ENCODE measurements at regions not wholly inside any gene's neighbourhood (a gene's known extent, or its start where the extent isn't known, plus 50 kb on each side); places are given as distances from the start of the nearest gene placed in this dataset.

DNA sequence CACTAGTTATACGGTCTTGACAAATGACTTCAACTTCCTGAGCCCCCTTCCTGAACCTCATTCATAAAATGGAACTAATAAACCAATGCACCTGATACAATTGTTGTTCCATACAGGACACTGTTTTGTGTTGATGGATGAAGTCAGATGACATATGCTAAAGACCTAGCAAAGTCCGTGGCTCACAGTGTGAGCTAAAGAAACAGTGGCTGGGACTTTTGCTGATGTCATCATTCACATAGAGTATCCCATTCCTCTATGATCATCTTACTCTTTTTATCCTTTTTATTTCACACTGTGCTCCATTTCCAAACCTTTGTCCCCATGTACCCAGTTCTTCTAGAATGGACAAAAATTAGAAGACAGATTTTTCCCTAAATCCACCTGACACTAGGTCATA, 83.7 kb upstream of the KAZN start:
- BruUV-seq (replicated peaks): no TSS peak
- Histone ChIP-seq H3K9ac (ENCODE audit: insufficient read depth, low read depth, low read length) (no peak overlapping the region), H2AFZ (ENCODE audit: low read length) (no peak overlapping the region), H3K4me2 (ENCODE audit: low read depth, low read length) (no peak overlapping the region), H3K36me3 (replicated peaks in 1 of 2; ENCODE audit: control insufficient read depth in 1 of 2, insufficient read depth in 2 of 2, low read length in 2 of 2) (no peaks in the 10 kb centered on the region), H3K4me3 (replicated peaks in 1 of 3; ENCODE audit: insufficient read depth in 1 of 3, low read depth in 2 of 3, low read length in 3 of 3) (no peak overlapping the region), H3K27ac (ENCODE audit: extremely low read length, insufficient read depth, low read length) (no peak overlapping the region), H3K9me3 (ENCODE audit: low read length) (no peaks in the 10 kb centered on the region), H4K20me1 (ENCODE audit: insufficient read depth, low read length) (no peaks in the 10 kb centered on the region), H3K4me1 (ENCODE audit: insufficient read depth, low read length) (no peaks in the 10 kb centered on the region), H3K27me3 (ENCODE audit: control insufficient read depth in 1 of 2, insufficient read depth in 2 of 2, low read length in 2 of 2) (peaks cover 0 to 10% of the 10 kb centered on the region in 2 experiments; a peak in 2 of 5 replicates), H3K79me2 (ENCODE audit: insufficient read depth, low read length) (no peaks in the 10 kb centered on the region)
- TF ChIP-seq MAFF (IDR thresholded peaks at IDR 0.05; ENCODE audit: low read depth, low read length): peak; percentile 70
- TF ChIP-seq ZSCAN5A (CRISPR knock-in tag; IDR thresholded peaks at IDR 0.05; ENCODE audit: borderline replicate concordance): no peak
- no peak for TF ChIP-seq RARG (CRISPR knock-in tag; IDR thresholded peaks at IDR 0.05; ENCODE audit: low read depth)
- TF ChIP-seq MAFK (conservative IDR thresholded peaks at IDR 0.05 in 1 of 2, IDR thresholded peaks at IDR 0.05 in 1 of 2; ENCODE audit: low read length in 2 of 2): peak; percentile 74 to 90
- no peak for TF ChIP-seq ZMYM3 (CRISPR knock-in tag; IDR thresholded peaks at IDR 0.05)
- no peak for TF ChIP-seq RBAK (CRISPR knock-in tag; IDR thresholded peaks at IDR 0.05)
- TF ChIP-seq ZNF724P (CRISPR knock-in tag; IDR thresholded peaks at IDR 0.05; ENCODE audit: borderline replicate concordance): no peak
- TF ChIP-seq ZFP36L1 (CRISPR knock-in tag; IDR thresholded peaks at IDR 0.05): no peak
- TF ChIP-seq ZNF558 (CRISPR knock-in tag; IDR thresholded peaks at IDR 0.05; ENCODE audit: borderline replicate concordance): no peak
- no peak for TF ChIP-seq SIN3B (IDR thresholded peaks at IDR 0.05; ENCODE audit: low read length)
- no peak for TF ChIP-seq FLYWCH1 (CRISPR knock-in tag; IDR thresholded peaks at IDR 0.05)
- TF ChIP-seq REPIN1 (CRISPR knock-in tag; IDR thresholded peaks at IDR 0.05; ENCODE audit: borderline replicate concordance, low read depth): no peak
- no peak for TF ChIP-seq ZNF501 (CRISPR knock-in tag; IDR thresholded peaks at IDR 0.05)
- TF ChIP-seq PRMT3 (CRISPR knock-in tag; IDR thresholded peaks at IDR 0.05; ENCODE audit: borderline replicate concordance, low read depth): no peak
- TF ChIP-seq NAIF1 (CRISPR knock-in tag; IDR thresholded peaks at IDR 0.05; ENCODE audit: borderline replicate concordance): no peak
- TF ChIP-seq, protein P1, sequence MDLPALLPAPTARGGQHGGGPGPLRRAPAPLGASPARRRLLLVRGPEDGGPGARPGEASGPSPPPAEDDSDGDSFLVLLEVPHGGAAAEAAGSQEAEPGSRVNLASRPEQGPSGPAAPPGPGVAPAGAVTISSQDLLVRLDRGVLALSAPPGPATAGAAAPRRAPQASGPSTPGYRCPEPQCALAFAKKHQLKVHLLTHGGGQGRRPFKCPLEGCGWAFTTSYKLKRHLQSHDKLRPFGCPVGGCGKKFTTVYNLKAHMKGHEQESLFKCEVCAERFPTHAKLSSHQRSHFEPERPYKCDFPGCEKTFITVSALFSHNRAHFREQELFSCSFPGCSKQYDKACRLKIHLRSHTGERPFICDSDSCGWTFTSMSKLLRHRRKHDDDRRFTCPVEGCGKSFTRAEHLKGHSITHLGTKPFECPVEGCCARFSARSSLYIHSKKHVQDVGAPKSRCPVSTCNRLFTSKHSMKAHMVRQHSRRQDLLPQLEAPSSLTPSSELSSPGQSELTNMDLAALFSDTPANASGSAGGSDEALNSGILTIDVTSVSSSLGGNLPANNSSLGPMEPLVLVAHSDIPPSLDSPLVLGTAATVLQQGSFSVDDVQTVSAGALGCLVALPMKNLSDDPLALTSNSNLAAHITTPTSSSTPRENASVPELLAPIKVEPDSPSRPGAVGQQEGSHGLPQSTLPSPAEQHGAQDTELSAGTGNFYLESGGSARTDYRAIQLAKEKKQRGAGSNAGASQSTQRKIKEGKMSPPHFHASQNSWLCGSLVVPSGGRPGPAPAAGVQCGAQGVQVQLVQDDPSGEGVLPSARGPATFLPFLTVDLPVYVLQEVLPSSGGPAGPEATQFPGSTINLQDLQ (CRISPR knock-in tag; IDR thresholded peaks at IDR 0.05): no peak
- in situ Hi-C loops (cut with HindIII; ENCODE audit: extremely low pct_ligation_motif_present, low pct_unique_long_range_greater_than_20kb) (no loop called here), intact Hi-C loops (cut with micrococcal nuclease; ENCODE audit: unreplicated experiment) (no loop called here)
- 38% methylated on average over 2 of the region's 2 CpGs for WGBS (ENCODE audit: low lambda C conversion rate)
- DNase-seq (ENCODE audit: low spot score) (no peak), ATAC-seq (no peak), FAIRE-seq (no peak)
- ChIA-PET CTCF (ENCODE audit: low intra/inter-chr PET ratio, low total read pairs) (no interaction called here), POLR2A (no interaction called here)
